AG09309 (cell line): ENCODE measurements at regions not wholly inside any gene's neighbourhood (a gene's known extent, or its start where the extent isn't known, plus 50 kb on each side); places are given as distances from the start of the nearest gene placed in this dataset.
A peak's percentile ranks its signal among the peaks of the same experiment; 100 is the strongest.
"Not testable (repeated sequence)": the region's sequence is repeated elsewhere in the genome, so short reads cannot be mapped to it uniquely, and the experiment has no call there.

Experiments
- DNase-seq: peaks from one replicate; pipeline ENCODE4 v3.0.0-alpha.2; 2010; ENCODE audit warnings: low read depth
- H3K4me3 ChIP-seq: 2 replicates; pipeline ENCODE4 v1.5.1; 2011; ENCODE audit warnings: mild to moderate bottlenecking, low read depth, low read length, moderate library complexity; ENCODE audit not compliant: control insufficient read depth
- TF ChIP-seq, protein P1 (sequence below): IDR thresholded peaks from 2 replicates; pipeline ENCODE4 v1.5.1; 2011; ENCODE audit warnings: mild to moderate bottlenecking, low read depth, low read length, inconsistent platforms; ENCODE audit not compliant: insufficient read depth, control insufficient read depth; ENCODE audit errors: missing control alignments

DNA sequence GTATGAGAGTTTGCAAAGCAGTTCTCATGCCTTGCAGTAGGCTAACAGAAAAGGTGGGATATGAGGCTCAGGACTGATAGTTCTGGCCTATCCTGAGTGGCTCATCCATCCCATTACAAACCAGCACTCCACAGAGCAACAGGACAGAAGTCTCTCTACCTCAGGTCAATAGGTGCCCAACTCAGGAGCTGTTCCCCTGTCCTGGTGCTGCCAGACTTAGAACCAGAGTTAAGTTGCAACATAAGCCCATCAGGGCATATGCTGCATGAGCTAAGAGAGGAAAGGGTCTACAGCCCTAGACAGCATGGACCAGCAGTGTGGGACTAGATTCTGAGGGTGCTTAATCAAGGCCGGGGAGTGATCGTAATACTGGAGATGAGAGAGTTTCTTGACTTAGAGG lies 104.8 kb upstream of the ECI2 start:
- no peak for DNase-seq

DNA sequence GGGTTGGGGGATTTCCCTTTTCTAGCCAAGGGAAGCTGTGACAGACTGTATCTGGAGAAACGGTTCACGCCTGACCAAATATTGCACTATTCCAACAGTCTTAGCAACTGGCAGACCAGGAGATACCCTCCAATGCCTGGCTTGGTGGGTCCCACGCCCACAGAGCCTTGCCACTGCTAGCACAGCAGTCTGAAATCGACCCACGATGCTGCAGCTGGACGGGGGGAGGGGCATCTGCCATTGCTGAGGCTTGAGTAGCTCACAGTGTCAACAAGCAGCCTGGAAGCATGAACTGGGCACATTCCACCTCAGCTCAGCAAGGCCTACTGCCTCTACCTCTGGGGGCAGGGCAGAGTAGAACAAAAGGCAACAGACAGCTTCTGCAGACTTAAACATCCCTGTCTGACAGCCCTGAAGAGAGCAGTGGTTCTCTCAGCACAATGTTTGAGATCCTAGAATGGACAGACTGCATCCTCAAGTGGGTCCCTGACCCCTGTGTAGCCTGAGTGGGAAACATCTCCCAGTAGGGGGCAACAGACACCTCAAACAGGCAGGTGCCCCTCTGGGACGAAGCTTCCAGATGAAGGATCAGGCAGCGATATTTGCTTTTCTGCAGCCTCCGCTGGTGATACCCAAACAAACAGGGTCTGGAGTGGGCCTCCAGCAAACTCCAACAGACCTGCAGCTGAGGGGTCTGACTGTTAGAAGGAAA lies 89.9 kb upstream of the ECI2 start:
- TF ChIP-seq, protein P1, sequence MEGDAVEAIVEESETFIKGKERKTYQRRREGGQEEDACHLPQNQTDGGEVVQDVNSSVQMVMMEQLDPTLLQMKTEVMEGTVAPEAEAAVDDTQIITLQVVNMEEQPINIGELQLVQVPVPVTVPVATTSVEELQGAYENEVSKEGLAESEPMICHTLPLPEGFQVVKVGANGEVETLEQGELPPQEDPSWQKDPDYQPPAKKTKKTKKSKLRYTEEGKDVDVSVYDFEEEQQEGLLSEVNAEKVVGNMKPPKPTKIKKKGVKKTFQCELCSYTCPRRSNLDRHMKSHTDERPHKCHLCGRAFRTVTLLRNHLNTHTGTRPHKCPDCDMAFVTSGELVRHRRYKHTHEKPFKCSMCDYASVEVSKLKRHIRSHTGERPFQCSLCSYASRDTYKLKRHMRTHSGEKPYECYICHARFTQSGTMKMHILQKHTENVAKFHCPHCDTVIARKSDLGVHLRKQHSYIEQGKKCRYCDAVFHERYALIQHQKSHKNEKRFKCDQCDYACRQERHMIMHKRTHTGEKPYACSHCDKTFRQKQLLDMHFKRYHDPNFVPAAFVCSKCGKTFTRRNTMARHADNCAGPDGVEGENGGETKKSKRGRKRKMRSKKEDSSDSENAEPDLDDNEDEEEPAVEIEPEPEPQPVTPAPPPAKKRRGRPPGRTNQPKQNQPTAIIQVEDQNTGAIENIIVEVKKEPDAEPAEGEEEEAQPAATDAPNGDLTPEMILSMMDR, result no peak
- no peak for DNase-seq
- H3K4me3 ChIP-seq, result no peak overlapping the region

More for the DNA sequence above, 104.8 kb upstream of the ECI2 start:
- no peak overlapping the region for H3K4me3 ChIP-seq
- TF ChIP-seq, protein P1, result no peak

DNA sequence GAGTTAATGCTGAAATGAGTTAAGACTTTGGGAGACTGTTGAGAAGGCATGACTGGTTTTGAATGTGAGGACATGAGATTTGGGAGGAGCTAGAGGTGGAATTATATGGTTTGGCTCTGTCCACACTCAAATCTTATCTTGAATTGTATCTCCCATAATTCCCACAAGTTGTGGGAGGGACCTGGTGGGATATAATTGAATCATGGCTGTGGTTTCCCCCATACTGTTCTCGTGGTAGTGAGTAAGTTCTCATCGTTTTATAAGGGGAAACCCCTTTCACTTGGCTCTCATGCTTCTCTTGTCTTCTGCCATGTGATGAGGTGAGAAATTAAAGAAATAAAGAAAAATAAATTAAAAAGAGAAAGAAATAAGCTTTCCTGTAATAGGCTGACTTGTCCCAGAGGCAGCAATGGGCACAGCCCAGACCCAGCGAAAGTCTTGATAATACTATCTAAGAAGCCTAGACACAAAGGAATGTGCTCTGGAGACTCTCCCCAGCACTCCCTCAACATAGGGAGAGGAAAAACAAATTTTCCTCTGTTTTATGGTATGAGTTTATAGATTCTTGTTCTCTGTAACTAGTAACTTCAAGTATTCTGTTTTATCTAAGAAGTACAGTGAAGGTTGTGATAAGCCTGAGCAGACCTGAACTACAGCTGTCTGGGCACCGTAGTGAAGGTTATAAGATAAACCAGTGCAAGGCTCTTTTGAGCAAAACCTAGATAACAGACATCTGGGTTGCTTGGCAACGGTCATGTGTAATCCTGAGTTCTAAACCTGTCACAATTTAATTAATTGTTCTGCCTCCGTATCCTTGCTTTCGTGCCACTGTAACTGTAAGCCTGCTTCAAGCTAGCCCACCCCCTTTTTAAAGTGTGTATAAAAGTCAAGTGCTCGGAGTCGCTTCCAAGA lies 88.9 kb upstream of the ECI2 start:
- peak; percentile 13 for DNase-seq
- H3K4me3 ChIP-seq, result no peak overlapping the region
- TF ChIP-seq, protein P1, result no peak

DNA sequence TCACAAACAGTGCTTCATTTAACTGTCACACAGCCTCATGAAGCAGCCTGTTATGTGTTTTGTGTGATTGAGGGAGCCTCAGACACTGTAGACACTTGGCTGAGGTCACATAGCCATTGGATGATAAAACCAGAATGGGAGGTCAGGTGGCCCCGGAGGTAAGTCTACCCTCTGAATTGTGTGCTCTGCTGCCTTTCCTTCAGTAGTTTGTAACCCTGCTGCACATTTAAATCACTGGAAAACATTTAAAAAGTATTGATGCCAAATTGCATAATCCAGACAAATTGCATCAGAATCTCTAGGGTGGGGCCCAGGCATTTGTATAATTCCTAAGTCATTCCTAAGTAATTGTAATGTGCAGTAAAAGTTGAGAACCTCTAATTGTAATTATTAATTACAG lies 85.2 kb upstream of the ECI2 start:
- DNase-seq, result peak; percentile 25
- TF ChIP-seq, protein P1, result no peak
- no peak overlapping the region for H3K4me3 ChIP-seq

DNA sequence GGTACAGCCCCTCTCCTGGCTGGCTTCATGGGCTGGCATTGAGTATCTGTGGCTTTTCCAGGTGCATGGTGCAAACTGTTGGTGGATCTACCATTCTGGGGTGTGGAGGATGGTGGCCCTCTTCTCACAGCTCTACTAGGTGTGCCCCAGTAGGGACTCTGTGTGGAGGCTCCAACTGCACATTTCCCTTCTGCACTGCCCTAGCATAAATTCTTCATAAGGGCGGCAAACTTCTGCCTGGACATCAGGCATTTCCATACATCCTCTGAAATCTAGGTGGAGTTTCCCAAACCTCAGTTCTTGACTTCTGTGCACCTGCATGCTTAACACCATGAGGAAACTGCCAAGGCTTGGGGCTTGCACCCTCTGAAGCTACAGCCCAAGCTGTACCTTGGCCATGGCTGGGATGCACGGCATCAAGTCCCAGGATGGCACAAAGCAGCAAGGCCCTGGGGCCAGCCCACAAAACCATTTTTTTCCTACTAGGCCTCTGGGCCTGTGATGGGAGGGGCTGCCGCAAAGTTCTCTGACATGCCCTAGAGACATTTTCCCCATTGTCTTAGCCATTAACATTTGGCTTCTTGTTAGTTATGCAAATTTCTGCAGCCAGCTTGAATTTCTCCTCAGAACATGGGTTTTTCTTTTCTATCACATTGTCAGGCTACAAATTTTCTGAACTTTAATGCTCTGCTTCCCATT lies 83.4 kb upstream of the ECI2 start:
- not testable (repeated sequence) for DNase-seq

DNA sequence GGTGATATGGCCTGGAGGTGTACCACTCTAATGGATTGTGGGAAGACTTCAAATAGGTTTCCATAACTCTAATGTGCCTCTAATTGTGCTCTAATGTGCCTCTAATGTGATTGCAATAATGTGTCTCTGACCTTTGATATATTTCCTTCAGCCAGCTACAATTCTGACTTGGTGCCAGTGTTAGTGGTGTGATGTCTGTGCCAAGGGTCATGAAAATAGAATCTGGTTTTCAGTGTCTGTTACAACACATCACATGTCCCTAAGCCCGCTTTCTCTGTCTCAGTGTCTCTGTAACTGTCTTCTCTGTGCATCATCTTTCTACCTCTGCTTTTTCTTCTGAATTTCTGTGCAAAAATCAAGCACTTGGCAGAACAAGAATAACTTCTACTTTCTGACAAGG lies 77.2 kb upstream of the ECI2 start:
- TF ChIP-seq, protein P1, result no peak
- DNase-seq, result no peak
- no peak overlapping the region for H3K4me3 ChIP-seq

More for the DNA sequence above, 83.4 kb upstream of the ECI2 start:
- not testable (repeated sequence) for H3K4me3 ChIP-seq
